ENCODE measurements at regions not wholly inside any gene's neighbourhood (a gene's known extent, or its start where the extent isn't known, plus 50 kb on each side); places are given as distances from the start of the nearest gene placed in this dataset.

GRCh38 chr2:20897874-20898453 is 75.1 kb upstream of the LDAH start:
- TF ChIP-seq EP300 (IDR thresholded peaks at IDR 0.05; ENCODE audit: borderline replicate concordance) (no peak), USF1 (IDR thresholded peaks at IDR 0.05) (no peak), FOXM1 (IDR thresholded peaks at IDR 0.05; ENCODE audit: borderline replicate concordance, low read depth) (no peak), TAF1 (IDR thresholded peaks at IDR 0.05; ENCODE audit: low read depth) (no peak), TCF12 (IDR thresholded peaks at IDR 0.05; ENCODE audit: low read depth) (no peak), TEAD4 (IDR thresholded peaks at IDR 0.05) (no peak), RAD21 (IDR thresholded peaks at IDR 0.05; ENCODE audit: low read depth) (no peak), MAX (IDR thresholded peaks at IDR 0.05) (no peak)
